ENCODE measurements at regions not wholly inside any gene's neighbourhood (a gene's known extent, or its start where the extent isn't known, plus 50 kb on each side); places are given as distances from the start of the nearest gene placed in this dataset.

- no peak for TF ChIP-seq MYC (IDR thresholded peaks at IDR 0.05; ENCODE audit: borderline replicate concordance, low read length)
- no peak for TF ChIP-seq MAFK (IDR thresholded peaks at IDR 0.05; ENCODE audit: partially characterized antibody)
- TF ChIP-seq SMC3 (IDR thresholded peaks at IDR 0.05) = no peak
- TF ChIP-seq EP300 (IDR thresholded peaks at IDR 0.05) = no peak
- TF ChIP-seq POLR2A (IDR thresholded peaks at IDR 0.05; ENCODE audit: low read length) = no peak
- TF ChIP-seq CTCF (IDR thresholded peaks at IDR 0.05) = no peak
- TF ChIP-seq, protein P1, sequence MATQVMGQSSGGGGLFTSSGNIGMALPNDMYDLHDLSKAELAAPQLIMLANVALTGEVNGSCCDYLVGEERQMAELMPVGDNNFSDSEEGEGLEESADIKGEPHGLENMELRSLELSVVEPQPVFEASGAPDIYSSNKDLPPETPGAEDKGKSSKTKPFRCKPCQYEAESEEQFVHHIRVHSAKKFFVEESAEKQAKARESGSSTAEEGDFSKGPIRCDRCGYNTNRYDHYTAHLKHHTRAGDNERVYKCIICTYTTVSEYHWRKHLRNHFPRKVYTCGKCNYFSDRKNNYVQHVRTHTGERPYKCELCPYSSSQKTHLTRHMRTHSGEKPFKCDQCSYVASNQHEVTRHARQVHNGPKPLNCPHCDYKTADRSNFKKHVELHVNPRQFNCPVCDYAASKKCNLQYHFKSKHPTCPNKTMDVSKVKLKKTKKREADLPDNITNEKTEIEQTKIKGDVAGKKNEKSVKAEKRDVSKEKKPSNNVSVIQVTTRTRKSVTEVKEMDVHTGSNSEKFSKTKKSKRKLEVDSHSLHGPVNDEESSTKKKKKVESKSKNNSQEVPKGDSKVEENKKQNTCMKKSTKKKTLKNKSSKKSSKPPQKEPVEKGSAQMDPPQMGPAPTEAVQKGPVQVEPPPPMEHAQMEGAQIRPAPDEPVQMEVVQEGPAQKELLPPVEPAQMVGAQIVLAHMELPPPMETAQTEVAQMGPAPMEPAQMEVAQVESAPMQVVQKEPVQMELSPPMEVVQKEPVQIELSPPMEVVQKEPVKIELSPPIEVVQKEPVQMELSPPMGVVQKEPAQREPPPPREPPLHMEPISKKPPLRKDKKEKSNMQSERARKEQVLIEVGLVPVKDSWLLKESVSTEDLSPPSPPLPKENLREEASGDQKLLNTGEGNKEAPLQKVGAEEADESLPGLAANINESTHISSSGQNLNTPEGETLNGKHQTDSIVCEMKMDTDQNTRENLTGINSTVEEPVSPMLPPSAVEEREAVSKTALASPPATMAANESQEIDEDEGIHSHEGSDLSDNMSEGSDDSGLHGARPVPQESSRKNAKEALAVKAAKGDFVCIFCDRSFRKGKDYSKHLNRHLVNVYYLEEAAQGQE (IDR thresholded peaks at IDR 0.05) = no peak
- no peak for TF ChIP-seq JUNB (IDR thresholded peaks at IDR 0.05)
- no peak for TF ChIP-seq CEBPB (IDR thresholded peaks at IDR 0.05)
- no peak for TF ChIP-seq RCOR1 (IDR thresholded peaks at IDR 0.05; ENCODE audit: low read depth, low read length)
Measured at GRCh38 chr2:58739033-58739432, 497.9 kb upstream of the FANCL start.

Measured in A549 (cell line).